LoVo (cell line): ENCODE measurements at regions not wholly inside any gene's neighbourhood (a gene's known extent, or its start where the extent isn't known, plus 50 kb on each side); places are given as distances from the start of the nearest gene placed in this dataset.
A peak's percentile ranks its signal among the peaks of the same experiment; 100 is the strongest.

ENCODE experiments used
- DNase-seq: peaks from one replicate; pipeline ENCODE4 v3.0.0-alpha.2; 2016; ENCODE audit warnings: low spot score

DNA sequence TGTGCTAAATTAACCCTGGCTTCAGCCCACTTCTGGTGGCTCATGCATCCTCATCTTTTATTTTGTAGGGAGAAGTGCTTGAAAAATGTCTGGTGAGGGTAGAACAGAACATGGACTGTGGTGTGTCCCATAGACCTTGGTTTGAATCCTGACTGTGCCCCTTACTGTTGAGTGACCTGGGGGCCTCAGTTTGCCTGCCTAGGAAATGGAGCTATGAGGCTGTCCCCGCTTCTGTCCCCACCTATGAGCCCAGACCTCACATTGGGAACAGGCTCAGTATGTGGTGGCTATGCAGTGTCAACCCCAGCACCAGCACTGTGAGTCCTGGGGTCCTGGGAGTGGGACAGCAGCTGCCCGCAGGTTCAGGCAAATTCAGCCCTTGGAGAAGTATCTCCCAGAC, 186.3 kb upstream of the GSE1 start:
- no peak for DNase-seq

DNA sequence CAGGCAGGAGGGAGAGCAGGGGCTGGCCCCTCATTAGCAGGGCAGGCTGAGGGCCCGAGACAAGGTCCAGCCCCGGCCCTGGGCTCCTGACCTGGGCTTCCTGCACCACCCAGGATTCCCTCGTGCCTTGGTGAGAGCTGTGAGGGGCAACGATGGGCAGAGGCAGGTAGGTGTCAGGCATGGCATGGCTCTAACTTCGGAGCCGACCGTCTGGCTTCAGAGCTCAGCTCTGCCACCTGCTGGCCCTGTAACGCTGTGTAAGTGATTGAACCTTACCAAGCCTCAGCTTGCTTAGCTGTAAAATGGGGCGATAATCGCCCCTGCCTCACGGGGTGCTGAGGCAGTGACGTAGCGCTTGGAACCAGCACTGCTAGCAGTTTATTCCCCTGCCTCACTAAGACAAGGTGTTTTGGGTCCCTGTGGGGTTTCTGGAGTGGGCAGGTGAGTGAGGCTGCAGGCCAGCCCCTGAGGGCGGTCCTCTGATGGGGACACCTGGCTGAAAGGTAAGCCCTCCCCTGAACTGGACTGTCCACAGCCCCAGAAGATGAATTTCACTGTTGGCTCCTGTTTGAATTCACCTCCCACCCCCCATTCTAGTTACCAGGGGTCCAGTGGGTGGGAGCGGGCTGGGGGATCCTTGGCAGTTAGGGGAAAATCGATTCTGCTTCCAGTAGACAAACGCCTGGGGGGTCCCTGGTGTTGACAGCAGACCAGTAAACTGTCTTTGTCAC, 184.8 kb upstream of the GSE1 start:
- peak; percentile 49 for DNase-seq

DNA sequence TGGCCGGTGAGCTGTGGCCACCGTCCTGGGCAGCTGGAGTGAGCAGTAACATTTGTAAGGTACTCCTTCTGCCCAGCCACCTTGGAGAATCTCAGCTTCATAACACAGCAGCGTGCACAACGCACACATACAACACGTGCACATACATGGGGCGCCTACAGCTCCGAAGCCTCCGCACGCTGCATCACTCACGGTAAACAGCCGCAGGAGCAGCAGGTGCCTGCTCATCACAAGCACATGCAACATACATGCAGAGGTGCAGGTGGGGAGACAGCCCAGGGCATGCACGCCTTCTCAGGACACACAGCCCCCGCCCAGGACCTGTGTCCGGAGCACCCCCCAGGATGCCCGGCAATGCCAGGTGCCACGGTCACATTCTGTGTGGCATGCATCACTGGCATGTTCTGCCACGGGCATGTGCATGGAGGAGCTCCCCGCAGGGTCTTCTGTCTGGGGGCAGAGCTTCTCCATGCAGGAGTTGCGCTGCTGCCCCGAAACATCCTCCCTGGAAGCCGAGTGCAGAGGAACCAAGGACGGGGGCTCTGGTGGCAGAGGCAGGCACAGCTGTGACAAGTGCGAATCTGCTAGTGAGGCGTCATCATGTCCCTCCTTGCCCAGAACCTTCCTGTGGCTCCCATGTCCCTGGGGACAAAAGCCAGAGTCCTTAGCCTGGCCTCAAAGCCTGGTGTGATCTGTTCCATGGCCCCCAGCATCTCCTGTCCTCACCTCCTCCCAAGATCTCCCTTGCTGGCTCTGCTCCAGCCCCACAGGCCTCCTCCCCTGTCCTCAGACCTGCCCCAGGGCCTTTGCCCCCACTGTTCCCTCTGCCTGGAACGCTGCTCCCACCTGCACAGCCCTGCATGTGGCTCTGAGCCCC, 184.0 kb upstream of the GSE1 start:
- no peak for DNase-seq

DNA sequence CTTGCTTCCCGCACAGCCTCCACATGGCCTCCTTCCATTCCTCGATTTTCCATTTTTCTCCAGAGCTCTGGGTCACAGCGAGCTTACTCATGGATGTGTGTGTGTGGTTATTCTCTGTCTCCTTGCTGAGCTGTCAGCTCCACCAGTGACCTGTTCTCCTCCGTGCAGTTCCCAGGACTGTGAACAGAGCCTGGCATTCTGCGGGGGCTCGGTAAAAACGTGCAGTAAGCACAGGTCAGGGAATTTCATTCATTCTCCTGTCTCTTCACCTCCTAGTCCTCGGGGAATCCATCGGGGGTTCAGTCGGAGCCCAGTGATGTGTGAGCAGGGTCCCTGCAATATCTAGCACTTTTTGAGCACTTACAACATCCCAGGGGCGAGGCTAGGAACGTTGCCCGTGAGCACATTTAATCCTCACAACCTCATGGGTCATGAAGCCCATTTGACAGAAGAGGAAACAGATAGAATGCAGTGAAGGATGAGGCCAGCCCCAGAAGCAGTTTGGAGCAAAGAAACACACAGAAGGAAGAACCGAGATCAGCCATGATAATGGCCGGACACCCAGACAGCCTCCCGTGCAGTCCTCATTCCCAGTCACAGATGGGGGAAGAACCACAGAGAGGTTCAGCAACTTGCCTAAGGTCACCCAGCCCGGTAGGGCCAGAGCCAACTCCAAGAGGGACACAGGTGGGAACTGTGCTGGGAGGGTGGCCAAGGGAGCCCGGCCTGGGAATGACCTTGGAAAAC, 183.2 kb upstream of the GSE1 start:
- DNase-seq, result no peak

DNA sequence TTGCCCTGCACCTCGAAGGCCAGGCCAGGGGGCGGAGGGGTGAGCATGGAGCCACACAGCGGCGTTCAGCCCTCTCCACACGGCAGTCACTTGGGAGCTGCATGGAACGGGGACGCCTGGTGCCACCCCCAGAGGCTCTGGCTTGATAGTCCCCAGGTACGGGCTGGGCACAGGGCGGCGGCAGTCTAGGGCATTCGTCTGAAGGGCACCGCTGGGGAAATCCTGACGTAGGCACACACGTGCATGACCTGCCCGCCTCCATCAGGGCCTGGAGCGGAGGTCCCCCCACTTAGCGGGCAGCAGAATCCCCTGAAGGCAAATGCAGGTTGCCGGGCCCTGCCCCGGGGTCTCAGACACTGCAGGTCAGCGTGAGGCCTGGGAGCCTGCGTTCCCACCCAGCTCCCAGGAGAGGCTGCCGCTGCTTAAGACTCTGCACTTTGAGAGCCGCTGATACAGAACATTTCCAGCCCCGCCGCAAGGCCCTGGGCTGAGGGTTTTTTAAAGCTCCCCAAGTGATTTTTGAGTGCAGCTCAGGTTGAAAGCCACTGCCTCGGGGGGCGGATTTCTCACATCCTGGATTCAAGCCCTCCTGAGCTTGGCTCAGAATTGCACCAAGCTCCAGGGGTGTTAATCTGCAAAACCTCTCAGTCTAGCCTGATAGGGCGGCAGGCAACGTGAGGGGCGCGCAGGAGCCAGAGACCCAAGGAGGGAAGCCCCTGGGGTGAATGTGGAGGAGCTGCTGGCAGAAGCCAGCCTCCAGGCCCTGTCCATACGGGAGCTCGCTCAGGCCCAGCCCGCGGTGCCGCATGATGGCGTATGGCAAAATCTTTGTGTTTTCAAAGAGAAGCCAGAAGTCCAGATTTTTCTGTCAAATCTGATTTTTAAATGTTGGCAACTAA, 182.3 kb upstream of the GSE1 start:
- no peak for DNase-seq

DNA sequence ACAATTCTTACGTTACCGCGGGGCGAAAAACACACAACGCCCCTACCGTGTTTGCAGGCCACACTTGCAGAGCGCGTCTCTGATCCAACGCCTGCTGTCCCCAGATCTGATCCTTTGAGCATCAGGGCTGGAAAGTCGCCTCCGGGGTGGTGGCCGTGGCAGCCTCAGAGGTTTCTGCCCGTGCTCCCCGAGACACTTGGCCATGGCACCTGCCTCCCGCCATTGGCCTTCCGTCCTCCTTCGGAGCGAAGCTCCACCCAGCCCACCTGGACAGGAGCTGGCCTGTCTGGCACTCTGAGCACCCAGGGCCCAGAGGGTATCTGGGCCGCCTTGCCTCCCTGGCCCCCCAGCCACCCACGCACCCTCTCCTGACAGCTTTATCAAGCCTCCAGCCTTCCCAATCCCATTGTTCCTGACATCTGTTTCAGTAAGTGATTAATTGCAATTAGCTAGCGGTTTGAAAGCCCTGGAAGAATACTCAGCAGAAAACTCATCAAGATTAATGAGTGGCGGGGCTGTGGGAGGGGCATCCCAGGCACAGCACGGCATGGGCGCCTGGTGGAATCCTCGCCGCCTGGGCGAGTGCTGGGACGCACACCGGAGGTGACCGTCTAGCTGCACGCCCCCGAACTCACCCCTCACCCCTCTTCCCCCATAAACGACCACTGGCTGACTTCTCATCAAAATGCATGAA, 181.5 kb upstream of the GSE1 start:
- DNase-seq, result no peak

DNA sequence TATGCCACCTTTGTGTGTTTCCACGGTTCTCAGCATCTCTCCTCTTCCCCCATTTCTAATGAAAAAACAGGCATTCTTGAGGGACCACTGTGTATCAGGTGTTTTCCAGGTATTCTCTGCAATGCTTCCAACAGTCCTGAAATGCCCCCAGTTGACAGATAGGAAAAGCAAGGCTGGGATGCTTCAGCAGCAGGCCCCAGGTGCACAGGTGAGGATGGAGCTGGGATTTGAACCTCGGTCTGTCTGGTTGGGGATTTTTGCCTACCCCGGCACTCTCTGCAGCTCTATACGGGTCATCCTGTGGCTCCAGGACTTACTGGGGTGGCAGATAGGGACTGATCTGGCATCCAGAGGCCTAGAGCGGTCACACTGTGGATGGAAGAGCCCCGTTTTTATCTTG, 180.5 kb upstream of the GSE1 start:
- no peak for DNase-seq

DNA sequence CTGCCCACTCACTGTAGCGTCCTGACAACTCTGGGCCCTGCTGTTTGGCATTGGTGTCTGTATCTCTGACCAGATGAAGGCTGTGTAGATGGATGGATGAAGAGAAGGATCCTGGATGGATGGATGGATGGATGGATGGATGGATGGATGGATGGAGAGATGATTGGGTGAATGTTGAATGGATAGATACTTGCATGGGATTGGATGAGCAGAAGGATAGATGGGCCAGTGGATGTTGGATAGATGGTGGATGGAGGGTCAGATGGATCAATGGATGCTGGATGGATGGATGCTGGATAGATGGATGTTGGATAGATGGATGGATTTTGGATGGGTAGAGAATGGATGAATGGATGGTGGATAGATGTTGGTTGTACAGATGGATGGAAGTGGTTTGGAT, 179.6 kb upstream of the GSE1 start:
- no peak for DNase-seq

DNA sequence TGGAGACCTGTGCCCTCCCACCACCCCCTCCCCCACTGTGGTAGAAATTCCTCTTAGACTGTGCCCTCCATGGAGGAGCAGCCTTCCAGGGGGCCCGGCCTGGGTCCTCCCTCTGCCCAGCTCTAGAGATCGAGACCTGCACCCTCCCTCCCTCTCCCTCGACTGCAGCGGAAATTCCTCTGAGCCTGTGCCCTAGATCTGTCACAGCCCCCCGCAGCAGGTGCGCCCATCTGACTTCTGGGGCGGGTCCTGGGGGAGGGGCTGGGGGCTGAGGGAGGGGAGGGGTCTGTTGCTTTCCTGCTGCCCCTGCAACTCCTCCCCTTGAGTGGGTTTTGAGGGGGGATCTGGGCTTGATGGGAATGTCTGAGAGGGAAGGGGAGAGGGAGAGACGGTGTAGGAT, 177.8 kb upstream of the GSE1 start:
- no peak for DNase-seq

DNA sequence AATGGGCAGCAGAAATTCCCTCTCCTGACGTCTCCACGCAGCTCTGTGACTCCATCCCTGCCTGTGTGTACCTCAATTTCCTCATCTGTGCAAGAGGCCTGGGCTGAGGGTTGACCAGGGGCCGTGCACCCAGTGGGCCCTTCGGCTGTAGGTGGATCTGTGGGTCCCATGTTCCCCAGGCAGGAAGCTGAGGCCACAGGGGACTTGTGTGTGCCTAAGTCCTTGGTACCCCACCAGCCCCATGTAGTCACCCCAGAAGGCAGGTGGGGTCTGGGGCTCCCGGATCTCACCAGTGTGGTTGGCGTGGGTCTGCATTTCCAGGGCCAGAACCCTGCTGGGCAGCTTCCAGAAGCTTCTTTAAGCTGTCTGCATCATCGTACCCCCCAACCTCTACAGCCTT, 177.4 kb upstream of the GSE1 start:
- no peak for DNase-seq

DNA sequence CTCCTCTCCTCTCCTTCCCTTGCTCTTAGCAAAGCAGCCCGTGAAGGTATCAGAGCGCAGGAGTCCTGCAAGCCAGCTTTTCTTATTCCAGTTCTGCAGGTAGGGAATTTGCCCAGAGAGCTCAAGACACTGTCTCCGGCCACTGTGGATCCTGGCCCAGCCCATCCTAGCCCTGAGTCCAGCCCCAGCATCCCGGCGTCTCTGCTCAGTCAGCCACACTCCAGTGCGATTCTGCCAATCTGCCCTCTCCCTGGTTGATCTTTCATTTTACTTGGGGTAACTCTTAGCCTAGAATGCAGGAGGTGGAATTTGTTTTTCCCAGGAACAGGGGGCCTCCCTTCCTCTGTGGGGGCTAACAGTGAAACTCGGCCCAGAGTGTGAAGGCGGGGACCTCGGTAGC, 176.9 kb upstream of the GSE1 start:
- no peak for DNase-seq

DNA sequence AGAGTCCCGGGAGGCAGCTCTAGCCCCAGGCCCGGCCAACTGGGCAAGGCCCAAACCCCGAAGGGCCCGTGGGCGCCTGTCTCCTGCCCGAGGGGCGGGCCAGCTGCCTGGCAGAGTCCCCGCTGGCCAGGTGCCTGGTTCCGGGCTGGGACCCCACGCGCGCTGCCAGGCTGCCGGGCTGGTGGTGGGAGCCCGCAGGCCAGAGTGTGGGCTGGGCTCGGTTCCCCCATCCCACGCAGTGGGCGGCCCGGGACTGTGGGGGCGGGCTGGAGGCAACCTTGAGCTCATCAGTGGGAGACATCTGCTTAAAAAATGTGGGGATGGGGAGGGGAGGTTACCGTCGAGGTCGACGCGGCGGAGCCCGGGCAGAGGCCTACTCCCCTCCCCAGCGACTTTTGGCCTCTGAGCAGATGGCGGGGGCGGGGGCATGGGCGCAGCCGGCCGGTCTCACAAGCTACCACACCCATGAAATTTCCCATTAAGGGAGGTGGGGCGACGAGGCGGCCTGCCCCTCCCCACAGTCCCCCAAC, 176.4 kb upstream of the GSE1 start:
- no peak for DNase-seq

DNA sequence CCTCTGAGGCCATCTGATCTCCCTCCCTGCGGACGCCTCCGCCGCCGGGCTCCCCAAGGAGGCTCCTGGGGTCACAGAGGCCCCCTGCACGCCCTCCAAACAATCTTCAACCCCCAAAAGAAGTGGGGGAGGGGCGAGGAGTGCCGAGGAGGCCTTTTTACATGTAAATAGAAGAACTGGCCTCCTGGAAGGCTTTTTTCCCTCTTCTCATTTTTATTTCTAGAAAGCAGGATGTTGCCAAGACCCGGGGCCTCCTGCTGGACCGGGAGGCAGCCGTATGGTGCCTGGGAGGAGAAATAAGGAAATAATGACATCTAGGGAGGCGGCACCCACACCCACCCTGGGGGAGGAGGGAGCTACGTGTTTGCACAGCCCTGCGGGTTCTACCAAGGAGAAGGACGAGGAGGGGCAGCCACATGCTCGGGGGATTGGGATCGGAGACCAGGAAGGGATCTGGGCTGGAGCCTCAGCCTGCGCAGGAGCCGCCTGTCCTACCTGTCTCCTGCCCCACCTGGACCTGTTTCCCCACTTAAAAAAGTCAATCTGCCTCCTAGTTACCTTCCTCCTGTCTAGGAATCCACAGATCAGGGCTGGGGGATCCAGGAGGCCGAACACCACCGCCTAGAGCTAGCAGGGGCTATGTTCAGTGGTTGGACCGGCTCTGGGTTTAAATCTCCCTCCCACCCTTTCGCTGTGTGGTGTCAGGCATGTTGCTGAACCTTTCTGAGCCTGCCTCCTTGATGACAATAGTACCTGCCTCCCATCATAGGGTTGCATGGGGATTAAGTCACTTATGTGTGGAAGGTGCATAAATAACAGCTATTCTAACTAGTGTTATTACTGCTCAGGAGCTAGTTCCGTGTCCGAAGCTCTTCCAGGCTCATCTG, 175.7 kb upstream of the GSE1 start:
- DNase-seq, result no peak

DNA sequence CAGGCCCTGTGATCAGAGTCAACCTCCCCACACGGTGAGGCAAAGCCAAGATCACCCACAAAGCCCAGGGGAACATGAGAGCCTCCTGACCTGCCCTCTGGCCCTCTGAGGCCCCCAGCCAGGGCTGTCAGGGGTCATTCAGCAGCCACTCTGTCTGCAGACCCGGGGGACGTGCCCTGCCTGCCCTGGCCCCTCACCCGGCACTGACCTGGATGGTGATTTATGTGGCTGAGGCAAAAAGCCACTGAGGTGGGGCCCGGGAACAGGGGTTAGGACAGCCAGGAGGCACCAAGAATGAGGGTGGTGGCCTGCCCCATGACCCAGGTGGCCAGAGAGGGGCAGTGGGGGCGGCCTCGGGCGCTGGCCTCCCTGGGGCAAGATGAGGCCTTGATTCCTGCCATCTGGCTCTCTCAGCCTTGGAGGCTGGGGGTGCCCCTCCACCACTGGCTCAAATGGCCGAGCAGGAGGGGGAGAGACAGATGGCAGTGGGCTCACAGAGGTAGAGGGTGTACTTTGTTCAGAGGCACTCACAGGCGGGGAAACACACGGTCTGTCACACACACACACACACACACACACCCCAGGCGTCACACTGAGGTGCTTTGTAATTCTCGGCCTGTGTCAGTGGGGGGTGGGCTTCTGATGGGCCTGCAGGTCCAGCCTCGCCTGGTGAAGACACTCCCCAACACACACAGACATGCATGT, 174.0 kb upstream of the GSE1 start:
- DNase-seq, result no peak

DNA sequence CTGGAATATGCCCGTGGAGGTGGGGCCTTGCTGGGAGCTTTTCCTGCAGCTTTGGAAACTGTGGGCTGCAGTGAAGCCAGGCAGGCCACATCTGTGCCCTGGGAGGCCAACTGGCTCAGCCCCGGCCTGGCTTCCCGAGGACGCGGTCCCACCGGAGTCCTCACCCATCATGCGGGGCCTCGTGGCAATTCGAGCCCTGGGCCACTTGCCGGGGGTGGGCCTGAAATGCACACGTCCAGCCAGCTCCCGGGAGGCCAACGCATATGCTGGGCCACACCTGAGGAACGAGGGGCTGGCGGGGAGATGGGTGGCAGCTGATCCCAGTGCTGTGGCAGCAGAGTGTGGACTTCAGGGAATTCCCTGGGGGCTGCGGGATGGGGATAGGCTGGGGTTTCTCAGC, 172.4 kb upstream of the GSE1 start:
- no peak for DNase-seq

DNA sequence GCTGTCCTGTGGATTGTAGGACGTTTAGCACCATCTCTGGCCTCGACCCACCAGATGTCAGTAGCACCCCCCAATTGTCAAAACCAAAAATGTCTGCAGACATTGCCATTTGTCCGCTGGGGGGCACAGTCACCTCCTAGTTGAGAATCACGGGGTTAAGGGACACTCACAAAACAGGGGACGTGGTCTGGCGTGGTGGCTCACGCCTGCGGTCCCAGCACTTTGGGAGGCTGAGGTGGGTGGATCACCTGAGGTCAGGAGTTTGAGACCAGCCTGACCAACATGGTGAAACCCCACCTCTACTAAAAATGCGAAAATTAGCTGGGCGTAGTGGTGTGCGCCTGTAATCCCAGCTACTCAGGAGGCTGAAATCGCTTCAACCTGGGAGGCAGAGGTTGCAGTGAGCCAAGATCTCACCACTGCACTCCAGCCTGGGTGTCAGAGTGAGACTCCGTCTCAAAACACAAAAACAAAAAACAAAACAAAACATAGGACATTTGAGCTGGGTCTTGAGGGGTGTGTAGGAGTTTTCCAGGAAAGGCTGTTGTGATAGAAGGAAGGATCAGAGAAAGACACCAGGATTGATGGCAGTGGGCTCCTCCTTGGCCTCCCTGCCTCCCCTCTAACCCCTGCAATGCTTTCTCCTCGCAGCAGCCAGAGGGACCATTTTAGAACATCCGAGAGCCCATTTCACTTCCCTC, 171.8 kb upstream of the GSE1 start:
- no peak for DNase-seq

DNA sequence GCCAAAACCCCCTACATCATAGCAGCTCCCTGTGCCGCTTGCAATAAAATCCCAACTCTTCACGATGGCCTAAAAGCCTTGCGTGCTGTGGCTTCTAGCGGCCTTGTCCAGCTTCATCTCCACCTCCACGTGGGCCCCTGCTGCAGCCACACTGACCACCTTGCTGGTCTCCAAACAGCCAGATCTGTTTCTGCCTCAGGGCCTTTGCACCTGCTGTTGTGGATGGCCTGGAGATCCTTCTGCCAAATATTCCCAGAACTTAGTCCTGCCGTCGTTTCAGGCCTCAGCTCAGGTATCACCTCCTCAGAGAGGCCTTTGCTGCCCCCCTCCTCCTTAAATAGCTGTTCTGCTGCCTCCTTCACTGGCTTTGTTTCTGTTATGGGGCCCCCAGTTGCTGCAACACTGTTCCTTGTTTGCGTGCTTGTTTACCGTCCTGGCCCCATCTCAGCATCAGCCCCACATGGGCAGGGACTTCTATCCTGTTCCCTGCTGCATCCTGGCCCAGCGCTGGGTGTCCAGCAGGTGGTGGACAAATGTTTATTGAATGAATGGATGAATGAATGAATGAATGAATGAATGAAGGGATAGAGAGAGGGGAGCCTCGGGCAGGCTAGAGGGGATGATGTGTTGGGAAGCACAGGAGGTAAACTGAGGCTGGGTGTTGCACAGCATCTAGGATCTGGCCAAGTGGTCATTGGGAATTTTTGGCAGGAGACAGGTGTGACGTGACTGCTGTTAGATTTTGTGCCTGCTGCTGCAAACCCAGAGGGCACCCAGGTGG, 171.0 kb upstream of the GSE1 start:
- no peak for DNase-seq

DNA sequence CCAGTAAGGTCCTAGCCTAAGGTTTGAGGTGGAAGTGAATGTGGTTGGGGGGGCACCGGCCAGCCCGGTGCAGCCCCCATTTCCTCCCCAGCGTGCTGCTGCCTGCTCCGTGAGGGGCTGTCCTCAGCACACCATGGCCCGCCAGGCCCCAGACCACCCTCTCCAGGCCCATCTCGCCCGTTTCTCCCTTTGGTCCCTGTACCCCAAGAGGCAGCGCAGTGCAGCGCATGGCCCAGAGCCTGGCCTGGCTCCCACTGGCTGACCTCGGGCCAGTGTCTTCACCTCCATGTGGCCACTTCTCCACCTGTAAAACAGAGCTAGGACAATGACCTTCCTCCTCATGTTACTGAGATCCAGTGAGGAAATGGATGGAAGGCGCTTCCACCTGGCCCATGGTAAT, 170.0 kb upstream of the GSE1 start:
- no peak for DNase-seq
